HG03460 (cell line): ENCODE measurements at regions not wholly inside any gene's neighbourhood (a gene's known extent, or its start where the extent isn't known, plus 50 kb on each side); places are given as distances from the start of the nearest gene placed in this dataset.
"Not testable (repeated sequence)": the region's sequence is repeated elsewhere in the genome, so short reads cannot be mapped to it uniquely, and the experiment has no call there.

Experiments
- ATAC-seq: cut with Tn5 transposase; IDR thresholded peaks from one replicate; pipeline ENCODE4 v1.9.1; 2021; ENCODE audit not compliant: unreplicated experiment

DNA sequence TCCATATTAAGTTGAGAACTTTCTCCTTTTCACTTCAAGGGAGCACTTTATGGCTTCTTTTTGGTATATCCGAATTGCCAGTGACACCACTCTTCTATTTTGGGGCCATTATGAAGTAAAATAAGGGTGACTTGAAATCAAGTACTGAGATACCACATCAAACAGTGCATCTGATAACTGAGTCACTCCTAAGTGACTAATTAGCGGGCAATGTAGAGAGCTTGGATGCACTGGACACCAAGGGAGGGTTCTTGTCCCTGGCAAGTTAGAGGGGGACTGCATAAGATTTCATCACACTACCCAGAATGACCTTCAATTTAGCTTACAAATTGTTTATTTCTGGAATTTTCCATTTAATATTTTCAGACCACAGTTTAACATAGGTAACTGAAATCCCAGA, 813.9 kb upstream of the CDH10 start:
- ATAC-seq, result no peak

DNA sequence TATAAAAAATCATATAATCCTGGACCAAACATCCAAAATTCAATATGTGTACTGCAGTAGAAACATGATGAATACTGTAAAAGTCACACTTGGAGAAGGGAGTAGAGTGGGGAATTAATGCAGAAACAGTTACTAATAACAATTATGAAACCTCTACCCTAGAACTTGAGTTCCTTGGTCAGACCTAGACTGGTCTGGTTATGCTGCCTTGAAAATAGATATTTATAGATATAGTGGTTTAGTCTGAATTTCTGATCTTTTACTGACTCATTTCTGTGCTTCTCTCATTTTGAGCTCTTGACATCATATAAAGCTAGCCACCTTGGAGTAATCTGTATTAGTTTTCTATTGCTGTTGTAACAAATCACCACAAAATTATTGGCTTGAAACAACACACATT, 808.7 kb upstream of the CDH10 start:
- ATAC-seq, result no peak

DNA sequence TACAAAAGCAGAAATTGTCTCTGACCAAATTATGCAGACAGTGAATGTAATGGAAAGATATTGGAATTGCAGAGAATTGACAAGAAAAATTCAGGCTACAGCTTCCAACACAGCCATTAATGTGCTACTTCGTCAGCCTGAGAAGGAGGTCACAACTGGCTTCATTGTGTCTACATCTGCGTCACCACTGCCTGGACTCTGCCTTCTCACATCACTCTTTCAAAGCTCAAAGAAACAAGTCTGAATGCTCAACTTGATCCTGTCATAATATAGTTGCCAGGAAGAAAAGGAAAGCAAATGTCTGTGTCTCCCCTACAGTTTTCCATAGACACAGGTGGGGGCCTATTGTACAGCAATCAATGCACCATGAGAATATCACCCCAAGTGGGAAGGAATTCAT, 806.5 kb upstream of the CDH10 start:
- ATAC-seq, result no peak

DNA sequence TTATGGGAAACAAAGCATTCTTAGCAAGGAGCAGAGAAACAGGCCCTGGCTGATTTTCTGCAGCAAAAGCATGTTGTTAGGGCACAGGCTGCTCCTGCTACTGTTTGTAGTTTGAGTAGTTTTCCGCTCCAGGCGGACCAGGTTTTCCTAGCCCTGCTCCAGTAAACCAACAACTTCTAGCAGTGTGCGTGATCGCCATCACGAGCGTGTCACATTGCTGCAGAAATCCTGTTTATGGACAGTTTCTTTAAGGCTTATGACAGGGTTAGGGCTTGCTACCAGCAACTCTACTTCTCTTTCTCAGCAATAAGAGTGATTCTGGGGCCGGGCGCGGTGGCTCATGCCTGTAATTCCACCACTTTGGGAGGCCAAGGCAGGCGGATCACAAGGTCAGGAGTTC, 803.9 kb upstream of the CDH10 start:
- ATAC-seq, result no peak

DNA sequence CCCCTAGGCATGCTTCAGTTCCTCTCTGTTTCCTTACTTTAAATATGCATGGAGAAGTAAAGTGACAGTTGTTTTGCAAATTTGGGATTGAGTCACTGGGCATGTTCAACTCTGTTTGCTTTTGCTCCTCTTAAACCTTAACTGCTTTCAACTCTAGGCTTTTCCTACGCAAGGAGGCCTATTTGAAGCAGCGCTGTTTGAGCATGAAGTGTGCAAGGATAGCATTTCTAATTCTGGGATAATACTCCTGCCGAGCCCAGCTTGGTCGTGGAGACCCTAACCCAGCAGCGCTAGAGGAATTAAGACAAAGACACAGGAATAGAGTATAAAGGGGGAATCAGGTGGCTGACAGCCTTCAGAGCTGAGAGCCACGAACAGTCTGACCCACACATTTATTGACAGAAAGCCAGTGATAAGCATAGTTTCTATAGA, 803.4 kb upstream of the CDH10 start:
- ATAC-seq, result no peak

DNA sequence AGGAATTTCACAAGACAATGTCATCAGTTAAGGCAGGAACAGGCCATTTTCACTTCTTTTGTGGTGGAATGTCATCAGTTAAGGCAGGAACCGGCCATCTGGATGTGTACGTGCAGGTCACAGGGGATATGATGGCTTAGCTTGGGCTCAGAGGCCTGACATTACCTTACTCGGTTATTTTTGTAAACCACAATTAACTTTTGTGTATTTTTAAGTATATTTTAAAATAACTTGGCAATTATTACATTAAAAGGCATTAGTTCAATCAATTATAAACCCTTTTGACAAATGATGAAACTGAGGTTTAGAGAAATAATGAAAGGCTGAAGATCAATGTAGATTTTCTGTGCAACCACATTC, 801.3 kb upstream of the CDH10 start:
- ATAC-seq, result not testable (repeated sequence)

DNA sequence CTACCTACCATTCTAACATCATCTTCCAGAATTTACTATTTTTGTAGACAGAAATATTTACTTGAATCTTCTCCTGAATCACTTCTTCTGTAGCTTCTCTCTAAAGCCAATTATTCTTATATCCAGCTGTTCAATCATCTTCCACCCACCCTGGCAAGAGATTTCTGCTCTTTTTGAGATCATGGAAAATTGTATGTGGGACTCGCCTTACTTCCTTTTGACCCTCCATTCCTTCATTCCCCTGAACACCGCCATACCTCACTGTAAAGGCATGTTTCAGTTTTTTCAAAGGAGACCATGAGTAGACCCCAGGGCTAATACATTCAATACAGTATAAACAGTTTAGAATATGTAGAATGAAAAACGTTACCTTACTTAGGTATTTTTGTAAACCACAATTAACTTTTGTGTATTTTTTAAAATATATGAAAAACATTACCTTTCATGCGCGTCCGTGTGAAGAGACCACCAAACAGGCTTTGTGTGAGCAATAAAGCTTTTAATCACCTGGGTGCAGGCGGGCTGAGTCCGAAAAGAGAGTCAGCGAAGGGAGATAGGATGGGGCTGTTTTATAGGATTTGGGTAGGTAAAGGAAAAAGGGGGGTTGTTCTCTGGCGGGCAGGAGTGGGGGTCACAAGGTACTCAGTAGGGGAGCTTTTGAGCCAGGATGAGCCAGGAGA, 800.7 kb upstream of the CDH10 start:
- not testable (repeated sequence) for ATAC-seq

DNA sequence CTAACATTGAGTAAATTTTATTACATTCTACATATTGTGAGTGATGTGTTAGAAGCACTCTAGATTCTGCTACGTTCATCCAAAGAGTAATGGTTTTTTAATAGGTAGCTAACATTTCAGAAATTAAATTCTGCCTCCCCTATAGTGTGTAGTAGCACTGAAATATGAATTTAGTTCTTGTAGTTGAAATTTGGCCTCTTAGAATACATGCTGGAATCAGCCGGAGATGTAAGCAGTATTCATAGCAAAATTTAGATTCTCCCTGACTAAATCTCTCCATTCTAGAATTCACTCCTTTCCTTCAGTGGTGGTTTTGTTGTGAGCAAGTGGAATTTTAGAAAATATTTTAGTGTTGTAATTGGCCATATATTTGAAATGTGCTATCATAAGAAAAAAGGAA, 799.9 kb upstream of the CDH10 start:
- ATAC-seq, result no peak

DNA sequence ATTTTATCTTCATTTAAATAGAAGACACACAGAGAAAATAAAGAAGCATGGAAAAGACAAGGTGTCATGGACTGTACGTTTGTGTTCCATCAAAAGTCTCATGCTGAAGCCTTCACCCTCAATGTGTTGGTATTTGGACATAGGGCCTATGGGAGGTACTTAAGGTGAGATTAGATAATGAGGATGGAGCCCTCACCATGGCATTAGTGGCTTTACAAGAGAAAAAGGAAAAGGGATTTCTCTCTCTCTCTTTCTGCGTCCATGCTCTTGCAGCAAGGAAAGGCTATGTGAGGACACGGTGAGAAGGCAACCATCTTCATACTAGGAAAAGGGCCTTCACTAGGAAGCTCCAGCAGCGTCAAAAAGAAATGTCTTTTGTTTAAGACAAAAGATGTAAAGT, 797.0 kb upstream of the CDH10 start:
- no peak for ATAC-seq

DNA sequence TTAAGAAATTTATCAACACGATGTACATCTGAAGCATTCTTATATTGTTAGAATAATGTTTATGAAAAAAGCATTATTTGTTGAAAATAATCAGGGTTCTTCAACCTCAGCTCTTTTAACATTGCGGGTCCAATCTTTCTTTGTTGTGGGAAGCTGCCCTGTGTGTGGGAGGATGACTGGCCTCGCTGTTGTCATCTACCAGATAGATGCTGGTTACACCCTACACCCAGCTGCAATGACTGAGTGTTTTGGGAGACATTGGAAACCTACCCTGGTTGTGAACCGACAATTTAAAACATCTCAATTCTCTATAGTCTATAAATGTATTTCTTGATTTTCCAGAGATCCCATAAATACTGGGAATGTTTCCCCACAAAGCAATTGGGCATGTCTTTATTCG, 794.2 kb upstream of the CDH10 start:
- ATAC-seq, result no peak

DNA sequence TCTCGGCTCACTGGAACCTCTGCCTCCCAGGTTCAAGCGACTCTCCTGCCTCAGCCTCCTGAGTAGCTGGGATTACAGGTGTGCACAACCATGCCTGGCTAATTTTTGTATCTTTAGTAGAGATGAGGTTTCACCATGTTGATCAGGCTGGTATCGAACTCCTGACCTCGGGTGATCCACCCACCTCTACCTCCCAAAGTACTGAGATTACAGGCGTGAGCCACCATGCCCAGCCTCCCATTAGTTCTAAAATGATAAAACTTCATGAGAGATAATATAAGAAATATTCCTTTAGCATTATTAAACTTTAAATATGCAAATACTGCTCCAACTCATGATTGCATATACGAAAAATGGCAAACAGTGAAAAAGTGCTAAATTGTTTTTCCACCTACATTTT, 793.6 kb upstream of the CDH10 start:
- ATAC-seq, result not testable (repeated sequence)

DNA sequence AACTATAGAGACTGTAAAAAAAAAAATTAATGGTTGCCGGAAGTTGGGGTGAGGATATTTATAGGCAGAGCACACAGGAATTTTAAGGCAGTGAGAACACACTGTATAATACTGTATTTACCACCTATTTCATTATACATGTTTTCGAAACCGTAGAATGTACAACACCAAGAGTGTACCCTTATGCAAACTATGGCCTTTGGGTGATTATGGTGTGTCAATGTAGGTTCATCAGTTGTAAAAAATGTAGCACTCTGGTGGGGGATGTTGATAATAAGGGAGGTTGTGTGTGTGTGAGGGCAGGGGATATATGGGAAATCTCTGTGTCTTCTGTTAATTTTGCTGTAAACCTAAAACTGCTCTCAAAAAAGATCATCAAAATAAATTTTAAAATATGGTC, 791.7 kb upstream of the CDH10 start:
- no peak for ATAC-seq

DNA sequence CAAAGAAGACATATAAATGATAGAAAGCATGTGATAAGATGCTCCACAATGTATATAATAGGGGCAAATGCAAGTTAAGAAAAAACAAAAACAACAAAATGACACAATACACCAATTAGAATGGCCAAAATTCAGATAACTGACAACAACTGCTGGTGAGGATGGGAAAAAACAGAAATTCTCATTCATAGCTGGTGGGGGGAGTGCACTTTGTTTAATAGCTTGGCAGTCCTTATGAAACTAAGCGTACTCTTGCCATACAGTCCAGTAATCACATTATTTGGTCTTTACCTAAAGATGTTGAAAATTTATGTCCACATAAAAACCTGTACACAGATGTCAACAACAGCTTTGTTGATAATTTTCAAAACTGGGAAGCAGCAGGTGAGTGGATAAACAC, 791.1 kb upstream of the CDH10 start:
- ATAC-seq, result no peak

DNA sequence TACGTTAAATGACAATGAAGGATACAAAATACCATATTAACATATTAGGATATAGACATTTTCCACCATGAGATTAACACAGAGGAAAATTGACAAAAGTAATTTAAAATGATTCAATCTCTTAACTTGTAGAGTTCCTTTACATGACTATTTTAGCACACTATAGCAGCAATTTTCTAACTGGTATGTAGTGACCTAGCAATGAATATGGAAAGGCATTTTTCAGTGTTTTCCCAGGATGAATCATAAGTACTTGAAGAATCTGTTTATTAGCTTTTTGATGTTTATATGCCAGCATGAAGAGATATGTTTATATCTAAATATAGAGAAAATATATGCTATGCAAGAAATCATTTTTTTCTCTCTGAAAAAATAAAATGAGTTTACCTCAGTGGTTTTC, 782.5 kb upstream of the CDH10 start:
- ATAC-seq, result no peak

DNA sequence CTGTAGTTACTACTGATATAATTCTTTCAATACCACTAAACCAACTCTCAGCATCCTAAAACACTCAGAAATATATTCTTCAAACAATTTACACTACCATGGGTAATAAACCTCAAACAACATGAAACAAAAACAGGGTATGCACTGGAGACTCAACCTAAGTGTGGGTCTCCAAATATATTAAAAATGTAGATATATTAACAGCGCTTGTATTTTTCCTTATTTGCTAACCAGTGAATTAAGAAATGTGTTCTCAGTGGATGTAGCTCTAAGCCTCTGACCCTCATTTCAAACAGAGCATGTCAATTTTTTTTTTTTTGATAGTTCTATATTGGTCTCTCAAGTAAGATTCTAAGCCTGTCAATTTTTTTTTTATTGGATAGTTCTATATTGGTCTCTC, 778.5 kb upstream of the CDH10 start:
- ATAC-seq, result no peak

DNA sequence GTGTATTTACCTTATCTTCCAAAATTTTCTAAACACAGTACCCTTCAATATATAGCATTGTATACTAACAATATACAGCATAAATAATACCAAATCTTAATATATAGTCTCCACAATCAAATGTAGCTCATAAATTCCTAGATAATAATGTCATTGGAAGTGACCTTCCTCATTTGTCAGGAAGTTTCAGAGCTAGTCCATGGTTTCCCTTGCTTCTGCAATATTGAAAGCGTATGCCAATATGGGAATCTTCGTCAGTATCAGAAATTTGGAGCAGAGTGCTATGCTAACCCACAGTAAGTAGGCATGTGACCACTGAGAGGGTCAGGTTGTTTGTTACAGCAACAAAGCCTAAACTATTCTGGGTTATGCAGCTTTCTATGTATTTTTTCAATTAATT, 774.9 kb upstream of the CDH10 start:
- no peak for ATAC-seq

DNA sequence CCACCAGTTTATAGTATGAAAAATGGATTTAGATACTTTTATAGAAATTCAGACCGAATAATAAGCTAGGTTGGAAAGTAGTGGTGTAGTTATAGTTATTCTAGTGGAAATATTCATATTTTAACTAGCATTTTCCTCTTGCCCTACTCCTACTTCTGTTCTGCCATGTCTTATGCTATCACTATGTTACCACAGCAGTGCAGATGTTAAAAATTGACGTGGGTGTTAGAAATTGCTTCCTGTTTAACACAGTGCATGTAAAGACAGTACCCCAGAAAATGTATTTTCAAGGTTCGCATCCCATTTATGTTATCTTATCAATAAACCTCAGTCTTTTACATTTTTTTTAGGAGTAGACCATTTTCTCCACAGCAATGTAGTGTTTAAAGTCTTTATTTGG, 774.2 kb upstream of the CDH10 start:
- no peak for ATAC-seq

DNA sequence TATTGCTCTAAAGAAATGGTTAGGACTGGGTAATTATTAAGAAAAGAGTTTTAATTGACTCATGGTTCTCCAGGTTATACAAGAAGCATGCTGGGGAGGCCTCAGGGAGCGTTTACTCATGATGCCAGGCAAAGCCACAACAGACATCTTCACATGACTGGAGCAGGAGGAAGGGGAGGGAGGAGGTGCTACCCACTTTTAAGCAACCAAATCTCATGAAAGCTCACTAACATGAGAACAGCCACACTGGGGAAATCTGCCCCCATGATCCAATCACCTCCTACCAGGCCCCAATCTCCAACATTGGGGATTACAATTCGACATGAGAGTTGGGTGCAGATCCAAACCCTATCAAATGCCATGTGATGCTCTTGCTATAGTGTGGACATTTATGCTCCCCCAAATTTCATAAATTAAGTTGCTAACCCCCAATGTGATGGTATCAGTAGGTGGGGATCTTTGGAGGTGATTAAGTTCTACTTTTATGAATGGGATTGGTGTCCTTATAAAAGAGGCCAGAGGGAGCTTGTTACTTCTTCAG, 773.6 kb upstream of the CDH10 start:
- no peak for ATAC-seq

DNA sequence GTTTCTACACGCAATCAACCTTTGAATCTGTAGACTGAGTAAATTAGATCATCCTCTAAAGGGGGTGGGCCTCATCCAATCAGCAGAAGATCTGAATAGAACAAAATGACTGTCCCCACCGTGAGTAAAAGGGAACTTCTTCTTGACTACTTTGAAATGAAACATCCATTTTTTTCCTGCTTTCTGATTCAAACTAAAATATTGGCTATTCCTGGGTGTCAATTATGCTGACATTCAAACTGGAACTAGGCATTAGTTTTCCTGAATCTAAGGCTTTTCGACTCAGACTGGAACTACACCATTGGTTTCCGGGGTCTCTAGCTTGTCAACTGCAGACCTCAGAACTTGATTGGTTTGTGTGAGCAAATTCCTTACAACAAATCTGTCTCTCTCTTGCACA, 772.2 kb upstream of the CDH10 start:
- no peak for ATAC-seq

DNA sequence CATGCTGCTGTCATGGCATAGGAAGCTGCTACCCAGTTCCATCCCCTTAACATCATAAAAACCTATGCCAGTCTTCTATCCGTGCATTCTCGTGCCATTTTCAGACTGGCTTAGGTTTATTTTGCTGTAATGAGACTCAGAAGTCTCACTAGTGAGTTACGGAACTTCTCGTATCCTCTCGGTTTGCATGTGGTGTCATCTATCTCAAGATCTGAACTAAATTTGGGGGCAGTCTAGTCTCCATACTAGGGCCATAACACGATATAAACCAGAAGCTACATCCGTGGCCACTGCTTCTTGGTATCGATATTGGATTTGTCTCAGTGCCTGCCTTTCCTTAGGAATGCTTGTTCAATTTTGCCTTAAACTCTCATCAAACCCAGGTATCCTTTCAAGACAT, 771.2 kb upstream of the CDH10 start:
- ATAC-seq, result no peak

DNA sequence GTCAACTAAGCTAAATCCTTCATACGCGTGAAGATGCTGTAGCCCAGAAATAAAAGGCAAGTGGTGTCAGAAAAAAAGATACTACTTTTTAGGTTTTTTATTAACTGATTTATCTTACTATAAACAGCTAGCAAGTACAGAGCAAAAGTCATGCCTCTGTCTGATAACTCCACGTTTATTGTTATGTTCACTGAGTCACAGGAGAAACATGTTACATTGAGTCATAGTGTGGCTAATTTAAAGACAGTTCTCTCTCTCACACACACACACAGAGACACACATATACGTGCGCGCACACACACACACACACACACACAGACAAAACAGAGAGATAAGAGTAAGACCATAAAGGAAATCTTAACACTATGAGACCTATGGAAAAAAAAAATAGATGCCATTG, 770.0 kb upstream of the CDH10 start:
- ATAC-seq, result no peak

DNA sequence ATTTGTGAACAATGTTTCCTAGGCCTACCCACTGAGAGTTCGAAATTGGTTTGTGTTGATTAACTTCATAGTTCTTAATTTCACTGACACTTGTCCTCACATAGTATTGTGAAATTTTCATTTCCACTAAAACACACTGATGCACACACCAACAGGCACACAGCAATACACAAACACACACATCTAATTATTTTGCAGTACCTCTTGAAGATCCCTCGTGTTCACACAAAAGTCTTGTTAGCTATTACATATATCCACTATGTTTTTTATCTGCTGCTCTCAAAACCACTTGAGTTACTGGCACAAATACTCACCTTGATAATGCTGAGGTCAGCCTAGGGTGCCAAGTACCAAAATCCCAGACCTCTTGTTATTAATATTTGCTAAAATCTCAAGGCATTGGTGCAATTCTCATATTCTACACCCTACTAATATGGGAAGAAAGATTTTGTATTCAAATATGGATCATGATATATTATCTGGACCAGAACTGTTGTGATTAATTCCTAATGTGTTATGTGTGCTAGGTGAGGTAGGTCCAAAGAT, 767.4 kb upstream of the CDH10 start:
- ATAC-seq, result no peak

DNA sequence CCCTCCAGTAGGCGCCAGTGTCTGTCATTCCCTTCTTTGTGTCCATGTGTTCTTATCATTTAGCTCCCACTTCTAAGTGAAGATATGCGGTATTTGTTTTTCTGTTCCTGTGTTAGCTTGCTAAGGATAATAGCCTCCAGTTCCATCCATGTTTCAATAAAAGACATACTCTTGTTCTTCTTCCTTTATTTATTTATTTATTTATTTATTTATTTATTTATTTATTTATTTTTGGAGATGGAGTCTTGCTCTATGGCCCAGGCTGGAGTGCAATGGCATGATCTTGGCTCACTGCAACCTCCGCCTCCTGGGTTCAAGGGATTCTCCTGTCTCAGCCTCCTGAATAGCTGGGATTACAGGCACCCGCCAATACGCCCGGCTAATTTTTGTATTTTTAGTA, 762.6 kb upstream of the CDH10 start:
- not testable (repeated sequence) for ATAC-seq
